ENCODE measurements at regions not wholly inside any gene's neighbourhood (a gene's known extent, or its start where the extent isn't known, plus 50 kb on each side); places are given as distances from the start of the nearest gene placed in this dataset.
"Not testable (repeated sequence)": the region's sequence is repeated elsewhere in the genome, so short reads cannot be mapped to it uniquely, and the experiment has no call there.

DNA sequence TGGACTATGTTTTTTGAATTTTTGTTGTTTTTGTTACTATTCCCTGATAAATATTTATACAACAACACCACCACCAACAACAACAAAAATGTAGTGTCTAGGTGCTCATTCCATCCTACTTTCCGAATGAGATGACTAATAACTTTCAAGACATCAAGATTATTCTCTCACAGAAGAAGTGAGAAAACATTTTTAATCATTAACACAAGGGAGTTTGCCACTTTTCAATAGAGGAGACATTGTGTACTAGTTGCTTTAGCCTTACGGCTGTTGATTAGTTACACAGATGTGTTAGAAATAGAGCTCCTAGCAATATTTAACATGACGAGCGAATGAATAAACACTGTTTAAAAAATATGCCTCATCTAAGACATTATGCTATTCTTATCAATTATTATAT is 898.8 kb downstream of the C4orf33 start:
- H3K27ac ChIP-seq: no peak overlapping the region
- intact Hi-C loops (cut with DNase I): no loop called here
- H3K9me3 ChIP-seq: no peaks in the 10 kb centered on the region
- 55 to 56% methylated on average over 4 of the region's 4 CpGs for WGBS, 2 donors
- no peak for DNase-seq
- TF ChIP-seq, protein P1, sequence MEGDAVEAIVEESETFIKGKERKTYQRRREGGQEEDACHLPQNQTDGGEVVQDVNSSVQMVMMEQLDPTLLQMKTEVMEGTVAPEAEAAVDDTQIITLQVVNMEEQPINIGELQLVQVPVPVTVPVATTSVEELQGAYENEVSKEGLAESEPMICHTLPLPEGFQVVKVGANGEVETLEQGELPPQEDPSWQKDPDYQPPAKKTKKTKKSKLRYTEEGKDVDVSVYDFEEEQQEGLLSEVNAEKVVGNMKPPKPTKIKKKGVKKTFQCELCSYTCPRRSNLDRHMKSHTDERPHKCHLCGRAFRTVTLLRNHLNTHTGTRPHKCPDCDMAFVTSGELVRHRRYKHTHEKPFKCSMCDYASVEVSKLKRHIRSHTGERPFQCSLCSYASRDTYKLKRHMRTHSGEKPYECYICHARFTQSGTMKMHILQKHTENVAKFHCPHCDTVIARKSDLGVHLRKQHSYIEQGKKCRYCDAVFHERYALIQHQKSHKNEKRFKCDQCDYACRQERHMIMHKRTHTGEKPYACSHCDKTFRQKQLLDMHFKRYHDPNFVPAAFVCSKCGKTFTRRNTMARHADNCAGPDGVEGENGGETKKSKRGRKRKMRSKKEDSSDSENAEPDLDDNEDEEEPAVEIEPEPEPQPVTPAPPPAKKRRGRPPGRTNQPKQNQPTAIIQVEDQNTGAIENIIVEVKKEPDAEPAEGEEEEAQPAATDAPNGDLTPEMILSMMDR (IDR thresholded peaks at IDR 0.05): no peak
- TF ChIP-seq POLR2A (IDR thresholded peaks at IDR 0.05): no peak
- H3K36me3 ChIP-seq: no peaks in the 10 kb centered on the region
- no peaks in the 10 kb centered on the region for H3K4me1 ChIP-seq
- H3K4me3 ChIP-seq: no peak overlapping the region
- H3K27me3 ChIP-seq: no peaks in the 10 kb centered on the region

- no peaks in the 10 kb centered on the region for H3K4me1 ChIP-seq
- no peaks in the 10 kb centered on the region for H3K36me3 ChIP-seq
- no peaks in the 10 kb centered on the region for H3K9me3 ChIP-seq
- H3K27ac ChIP-seq: no peak overlapping the region
- no peak for DNase-seq
- intact Hi-C loops (cut with DNase I): no loop called here
- TF ChIP-seq, protein P1 (IDR thresholded peaks at IDR 0.05): no peak
- TF ChIP-seq POLR2A (IDR thresholded peaks at IDR 0.05): no peak
- 68 to 69% methylated on average over 5 to 6 of the region's 7 CpGs for WGBS, 2 donors
- H3K27me3 ChIP-seq: no peaks in the 10 kb centered on the region
- no peak overlapping the region for H3K4me3 ChIP-seq
Measured at GRCh38 chr4:129998436-129999150, 902.6 kb downstream of the C4orf33 start.

DNA sequence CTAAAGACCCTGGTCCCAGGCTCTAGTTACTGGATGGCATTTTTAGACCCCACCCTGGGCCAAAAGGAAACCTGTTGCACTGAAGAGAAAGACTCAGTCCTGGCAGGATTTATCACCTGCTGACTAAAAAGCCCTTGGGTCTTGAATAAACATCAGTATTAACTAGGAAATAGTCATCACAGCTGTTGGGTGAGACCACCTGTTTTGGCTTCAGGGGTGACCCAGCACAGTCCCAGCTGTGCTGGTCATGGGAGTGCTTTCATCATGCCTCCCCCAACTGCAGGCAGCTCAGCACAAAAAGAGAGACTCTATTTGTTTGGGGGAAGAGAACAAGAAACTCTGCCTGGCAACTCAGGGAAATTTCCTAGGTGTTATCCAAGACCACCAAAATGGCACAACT is 903.2 kb downstream of the C4orf33 start:
- H3K4me1 ChIP-seq: no peaks in the 10 kb centered on the region
- H3K4me3 ChIP-seq: no peak overlapping the region

DNA sequence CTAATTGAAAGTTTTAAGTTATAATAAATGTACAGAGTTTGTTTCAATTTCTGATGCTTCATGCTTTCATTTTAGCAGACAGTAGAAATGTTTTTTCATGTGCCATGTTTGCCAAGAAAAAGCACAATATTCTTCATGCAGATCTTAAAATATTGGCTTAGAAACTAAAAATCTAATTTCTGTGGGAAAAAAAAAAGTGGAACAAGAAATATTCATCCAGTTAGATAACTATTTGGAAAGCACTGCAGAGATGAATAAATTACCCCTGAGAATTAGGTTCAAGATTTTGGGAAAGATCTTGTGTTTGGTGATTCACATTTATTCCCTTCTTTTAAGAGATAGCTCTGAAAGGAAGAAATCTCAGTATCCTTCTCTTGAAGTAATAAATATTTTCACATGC is 912.5 kb downstream of the C4orf33 start:
- TF ChIP-seq, protein P1 (IDR thresholded peaks at IDR 0.05): no peak
- TF ChIP-seq POLR2A (IDR thresholded peaks at IDR 0.05): no peak
- no peaks in the 10 kb centered on the region for H3K27me3 ChIP-seq
- intact Hi-C loops (cut with DNase I): no loop called here
- no peak overlapping the region for H3K4me3 ChIP-seq
- H3K9me3 ChIP-seq: no peaks in the 10 kb centered on the region
- no peak for DNase-seq
- H3K4me1 ChIP-seq: no peaks in the 10 kb centered on the region
- no peaks in the 10 kb centered on the region for H3K36me3 ChIP-seq
- H3K27ac ChIP-seq: no peak overlapping the region

More for the DNA sequence above, 903.2 kb downstream of the C4orf33 start:
- TF ChIP-seq, protein P1 (IDR thresholded peaks at IDR 0.05): no peak
- TF ChIP-seq POLR2A (IDR thresholded peaks at IDR 0.05): no peak
- DNase-seq: no peak
- Histone ChIP-seq H3K36me3 (no peaks in the 10 kb centered on the region), H3K27ac (no peak overlapping the region), H3K27me3 (no peaks in the 10 kb centered on the region), H3K9me3 (no peaks in the 10 kb centered on the region)
- intact Hi-C loops (cut with DNase I): no loop called here

- H3K4me1 ChIP-seq; H3K4me3 ChIP-seq; H3K36me3 ChIP-seq; H3K9me3 ChIP-seq; DNase-seq; intact Hi-C loops (cut with DNase I); H3K27ac ChIP-seq; H3K27me3 ChIP-seq: not testable (repeated sequence)
- WGBS, 2 donors: 94% methylated on average over 6 of the region's 29 CpGs; no CpG with 5 or more reads in 1 of the 2 donors
Measured at GRCh38 chr4:130012806-130013205, 916.9 kb downstream of the C4orf33 start.

GRCh38 chr4:130021706-130022105 is 925.8 kb downstream of the C4orf33 start:
- Histone ChIP-seq H3K4me1 (no peaks in the 10 kb centered on the region), H3K4me3 (no peak overlapping the region), H3K27me3 (no peaks in the 10 kb centered on the region), H3K9me3 (no peaks in the 10 kb centered on the region), H3K27ac (no peak overlapping the region), H3K36me3 (no peaks in the 10 kb centered on the region)
- 65 to 74% methylated on average over 2 of the region's 2 CpGs for WGBS, 2 donors
- TF ChIP-seq, protein P1 (IDR thresholded peaks at IDR 0.05): no peak
- no peak for TF ChIP-seq POLR2A (IDR thresholded peaks at IDR 0.05)
- no peak for DNase-seq
- intact Hi-C loops (cut with DNase I): no loop called here
